ENCODE measurements at regions not wholly inside any gene's neighbourhood (a gene's known extent, or its start where the extent isn't known, plus 50 kb on each side); places are given as distances from the start of the nearest gene placed in this dataset.

- WGBS, 2 experiments (ENCODE audit: extremely low coverage in 1 of 2, insufficient coverage in 1 of 2, insufficient read length in 1 of 2, insufficient replicate concordance in 2 of 2, low coverage in 1 of 2, low lambda C conversion rate in 2 of 2, missing lambda C conversion rate in 1 of 2), result 89% methylated on average over 2 of the region's 2 CpGs; no CpG with 5 or more reads in 1 of the 2 experiments
- Histone ChIP-seq H3K9me3 (ENCODE audit: insufficient read depth in 2 of 2, low read depth in 1 of 2, low read length in 1 of 2) (no peaks in the 10 kb centered on the region), H3K27me3 (replicated peaks in 1 of 4; ENCODE audit: control insufficient read depth in 3 of 4, extremely low read depth in 1 of 4, insufficient read depth in 3 of 4, low read length in 3 of 4) (no peaks in the 10 kb centered on the region), H3K18ac (ENCODE audit: extremely low read depth, low read length) (no peak overlapping the region), H3K79me1 (ENCODE audit: low read depth, low read length) (no peaks in the 10 kb centered on the region), H3K4me2 (ENCODE audit: insufficient read depth in 1 of 2, low read depth in 2 of 2, low read length in 2 of 2) (no peak overlapping the region), H4K20me1 (replicated peaks in 1 of 2; ENCODE audit: control insufficient read depth in 1 of 2, insufficient read depth in 2 of 2, low read length in 2 of 2) (no peaks in the 10 kb centered on the region), H3K56ac (replicated peaks; ENCODE audit: insufficient read length, low read depth, low read length) (no peak overlapping the region), H2BK120ac (replicated peaks; ENCODE audit: low read depth, low read length) (no peak overlapping the region), H2BK12ac (ENCODE audit: low read depth, low read length) (no peak overlapping the region), H3K9ac (replicated peaks in 1 of 4; ENCODE audit: extremely low read depth in 1 of 4, low read depth in 3 of 4, low read length in 3 of 4) (no peak overlapping the region), H2BK20ac (ENCODE audit: low read length) (no peak overlapping the region), H2BK5ac (ENCODE audit: low read depth, low read length) (no peak overlapping the region), H2AFZ (ENCODE audit: low read length) (no peak overlapping the region), H3K27ac (ENCODE audit: low read depth, low read length) (no peak overlapping the region), H3K23me2 (ENCODE audit: low read depth, low read length) (no peaks in the 10 kb centered on the region), H3K4me3 (ENCODE audit: extremely low read depth in 1 of 4, insufficient read depth in 2 of 4, low read depth in 3 of 4, low read length in 4 of 4) (no peak overlapping the region), H3K4me1 (replicated peaks in 1 of 4; ENCODE audit: control insufficient read depth in 3 of 4, insufficient read depth in 4 of 4, low read length in 3 of 4) (no peaks in the 10 kb centered on the region; a peak in 1 of 7 replicates), H4K5ac (ENCODE audit: insufficient read length, low read depth, low read length) (no peak overlapping the region), H3K14ac (ENCODE audit: insufficient read length) (no peak overlapping the region), H4K8ac (ENCODE audit: extremely low read depth, insufficient read depth, low read length) (no peak overlapping the region), H2BK15ac (ENCODE audit: low read length) (no peak overlapping the region), H3K4ac (replicated peaks; ENCODE audit: insufficient read length, low read depth, low read length) (no peak overlapping the region), H2AK5ac (ENCODE audit: low read depth, low read length) (no peak overlapping the region), H3K23ac (ENCODE audit: insufficient read length) (no peak overlapping the region), H4K91ac (replicated peaks; ENCODE audit: insufficient read length, low read length) (no peak overlapping the region), H3K36me3 (ENCODE audit: control insufficient read depth in 2 of 4, insufficient read depth in 4 of 4, low read length in 3 of 4) (no peaks in the 10 kb centered on the region), H3K79me2 (ENCODE audit: control insufficient read depth in 1 of 2, insufficient read depth in 2 of 2, low read length in 2 of 2) (no peaks in the 10 kb centered on the region)
- FAIRE-seq (no peak), DNase-seq (ENCODE audit: low read depth in 1 of 2, low spot score in 2 of 2) (no peak)
- ChIA-PET CTCF (ENCODE audit: partially characterized antibody) (interaction anchor here (3.6 kb wide), 1 partner anchor 8 kb away, joined by 10 read pairs; no protein-coding TSS in a partner anchor), POLR2A (ENCODE audit: partially characterized antibody) (no interaction called here)
- no peak for TF ChIP-seq TEAD4 (IDR thresholded peaks at IDR 0.05; ENCODE audit: low read depth, low read length)
- TF ChIP-seq SRF (IDR thresholded peaks at IDR 0.05; ENCODE audit: low read depth, low read length), result no peak
- TF ChIP-seq HDAC2 (IDR thresholded peaks at IDR 0.05; ENCODE audit: borderline replicate concordance in 1 of 2, low read depth in 2 of 2, low read length in 2 of 2), result no peak
- TF ChIP-seq SP1 (IDR thresholded peaks at IDR 0.05; ENCODE audit: low read depth, low read length), result no peak
- no peak for TF ChIP-seq POLR2AphosphoS5 (IDR thresholded peaks at IDR 0.05; ENCODE audit: low read depth, low read length)
- no peak for TF ChIP-seq PHF8 (conservative IDR thresholded peaks at IDR 0.05; ENCODE audit: low read depth, low read length)
- TF ChIP-seq RXRA (IDR thresholded peaks at IDR 0.05; ENCODE audit: insufficient read depth, low read depth, low read length), result no peak
- TF ChIP-seq HDAC6 (IDR thresholded peaks at IDR 0.05; ENCODE audit: low read depth, low read length), result no peak
- no peak for TF ChIP-seq GTF2F1 (IDR thresholded peaks at IDR 0.05; ENCODE audit: borderline replicate concordance, low read depth, low read length)
- TF ChIP-seq GABPA (IDR thresholded peaks at IDR 0.05; ENCODE audit: borderline replicate concordance, insufficient read depth, low read length), result no peak
- no peak for TF ChIP-seq CTBP2 (IDR thresholded peaks at IDR 0.05; ENCODE audit: borderline replicate concordance, insufficient read depth, insufficient read length, low read length)
- TF ChIP-seq SIN3A (conservative IDR thresholded peaks at IDR 0.05 in 1 of 2, IDR thresholded peaks at IDR 0.05 in 1 of 2; ENCODE audit: low read depth in 1 of 2, low read length in 2 of 2), result no peak
Measured at GRCh38 chr13:76637641-76638141, 248.5 kb downstream of the KCTD12 start.

Measured in H1 (cell line).